Adipocyte (in vitro differentiated cells): ENCODE measurements at regions not wholly inside any gene's neighbourhood (a gene's known extent, or its start where the extent isn't known, plus 50 kb on each side); places are given as distances from the start of the nearest gene placed in this dataset.
"Not testable (repeated sequence)": the region's sequence is repeated elsewhere in the genome, so short reads cannot be mapped to it uniquely, and the experiment has no call there.

Experiments
- DNase-seq: peaks from one replicate; pipeline ENCODE4 v3.0.0-alpha.2; 2015; ENCODE audit warnings: low read depth
- H3K27me3 ChIP-seq: replicated peaks from 2 replicates; pipeline ENCODE4 v1.7.0; 2013; ENCODE audit warnings: mild to moderate bottlenecking, low read length, moderate library complexity; ENCODE audit not compliant: control insufficient read depth, insufficient read depth
- H3K36me3 ChIP-seq: 2 replicates; pipeline ENCODE4 v1.7.0; 2013; ENCODE audit warnings: low read length, mild to moderate bottlenecking, moderate library complexity; ENCODE audit not compliant: control insufficient read depth, insufficient read depth, severe bottlenecking
- H3K4me1 ChIP-seq: 2 replicates; pipeline ENCODE4 v1.7.0; 2013; ENCODE audit warnings: mild to moderate bottlenecking, low read length, moderate library complexity; ENCODE audit not compliant: control insufficient read depth, insufficient read depth
- H3K4me3 ChIP-seq: 2 replicates; pipeline ENCODE4 v1.7.0; 2013; ENCODE audit warnings: mild to moderate bottlenecking, low read length, moderate library complexity
- H3K9ac ChIP-seq: 2 replicates; pipeline ENCODE4 v1.7.0; 2013; ENCODE audit warnings: mild to moderate bottlenecking, low read length, moderate library complexity
- H3K9me3 ChIP-seq: 2 replicates; pipeline ENCODE4 v1.7.0; 2013; ENCODE audit warnings: mild to moderate bottlenecking, low read length, moderate library complexity; ENCODE audit not compliant: control insufficient read depth

DNA sequence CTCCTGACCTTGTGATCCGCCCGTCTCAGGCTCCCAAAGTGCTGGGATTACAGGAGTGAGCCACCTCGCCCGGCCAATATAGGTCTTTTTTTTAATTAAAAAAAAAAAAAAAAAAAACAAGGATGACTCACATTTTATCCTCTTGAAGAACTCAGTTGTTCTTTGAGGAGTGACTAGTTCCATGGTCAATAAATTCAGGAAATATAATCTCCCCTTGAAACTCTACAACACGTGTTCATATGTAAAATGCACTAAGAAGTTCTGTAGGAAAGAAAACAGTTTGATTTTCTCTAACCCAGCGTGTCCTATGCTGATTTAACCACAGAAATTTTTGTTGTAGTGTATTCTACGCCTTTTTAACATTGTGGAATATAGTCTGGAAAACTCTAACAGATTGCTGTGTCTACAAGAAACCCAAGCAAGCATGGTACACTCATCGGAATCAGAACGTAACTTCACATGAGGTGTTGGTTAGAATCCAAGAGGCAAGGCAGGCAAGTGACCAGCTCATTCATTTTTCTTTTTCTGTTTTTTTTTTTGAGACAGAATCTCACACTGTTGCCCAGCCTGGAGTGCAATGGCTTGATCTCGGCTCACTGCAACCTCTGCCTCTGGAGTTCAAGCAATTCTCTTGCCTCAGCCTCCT, 79.0 kb upstream of the ZNF217 start:
- Histone ChIP-seq H3K9ac (no peak overlapping the region), H3K4me1 (peaks cover 4% of the 10 kb centered on the region), H3K9me3 (no peaks in the 10 kb centered on the region), H3K27me3 (no peaks in the 10 kb centered on the region), H3K36me3 (no peaks in the 10 kb centered on the region), H3K4me3 (no peak overlapping the region)
- DNase-seq, result peak; percentile 52

DNA sequence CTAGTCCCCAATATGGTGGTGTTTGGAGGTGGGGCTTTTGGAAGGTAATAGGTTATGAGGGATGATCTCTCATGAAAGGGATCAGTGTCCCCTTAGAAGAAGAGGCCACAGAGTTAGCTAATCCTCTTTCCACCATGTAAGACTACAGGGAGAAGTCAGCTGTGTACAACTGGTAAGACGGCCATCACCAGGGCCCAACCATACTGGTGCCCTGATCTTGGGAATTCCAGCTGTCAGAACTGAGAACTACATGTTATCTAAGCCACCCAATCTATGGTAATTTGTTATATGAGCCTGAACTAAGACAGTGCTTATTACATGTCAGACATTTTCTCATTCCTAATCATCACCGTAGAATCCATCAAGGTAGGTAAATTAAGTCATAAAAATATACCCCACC, 77.7 kb upstream of the ZNF217 start:
- no peak for DNase-seq
- no peak overlapping the region for H3K9ac ChIP-seq
- no peak overlapping the region for H3K4me3 ChIP-seq
- H3K9me3 ChIP-seq, result no peaks in the 10 kb centered on the region
- H3K36me3 ChIP-seq, result no peaks in the 10 kb centered on the region
- H3K27me3 ChIP-seq, result no peaks in the 10 kb centered on the region
- H3K4me1 ChIP-seq, result no peaks in the 10 kb centered on the region

DNA sequence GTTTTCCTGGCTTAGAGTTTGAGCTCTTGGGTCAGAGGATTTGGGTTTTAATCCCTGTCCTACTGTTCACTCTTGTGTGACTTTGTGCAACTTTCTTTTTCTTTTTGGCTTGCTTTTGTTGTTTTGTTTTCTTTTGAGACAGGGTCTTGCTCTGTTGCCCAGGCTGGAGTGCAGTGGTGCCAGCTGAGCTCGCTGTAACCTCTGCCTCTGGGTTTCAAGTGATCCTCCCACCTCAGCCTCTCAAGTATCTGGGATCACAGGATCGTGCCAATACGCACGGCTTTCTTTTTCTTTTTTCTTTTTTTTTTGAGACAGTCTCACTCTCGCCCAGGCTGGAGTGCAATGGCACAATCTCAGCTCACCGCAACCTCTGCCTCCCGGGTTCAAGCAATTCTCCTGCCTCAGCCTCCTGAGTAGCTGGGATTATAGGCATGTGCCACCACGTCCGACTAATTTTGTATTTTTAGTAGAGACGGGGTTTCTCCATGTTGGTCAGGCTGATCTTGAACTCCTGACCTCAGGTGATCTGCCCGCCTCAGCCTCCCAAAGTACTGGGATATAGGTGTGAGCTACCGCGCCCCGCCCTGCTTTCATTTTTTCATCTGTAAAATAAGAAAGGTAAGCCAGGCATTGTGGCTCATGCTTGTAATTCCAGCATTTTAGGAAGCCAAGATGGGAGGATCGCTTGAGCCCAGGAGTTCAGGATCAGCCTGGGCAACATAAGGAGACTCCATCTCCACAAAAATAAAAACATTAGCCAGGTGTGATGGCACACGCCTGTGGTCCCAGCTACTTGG, 76.1 kb upstream of the ZNF217 start:
- not testable (repeated sequence) for DNase-seq, H3K4me3 ChIP-seq, H3K4me1 ChIP-seq, H3K9ac ChIP-seq, H3K27me3 ChIP-seq, H3K36me3 ChIP-seq, H3K9me3 ChIP-seq

DNA sequence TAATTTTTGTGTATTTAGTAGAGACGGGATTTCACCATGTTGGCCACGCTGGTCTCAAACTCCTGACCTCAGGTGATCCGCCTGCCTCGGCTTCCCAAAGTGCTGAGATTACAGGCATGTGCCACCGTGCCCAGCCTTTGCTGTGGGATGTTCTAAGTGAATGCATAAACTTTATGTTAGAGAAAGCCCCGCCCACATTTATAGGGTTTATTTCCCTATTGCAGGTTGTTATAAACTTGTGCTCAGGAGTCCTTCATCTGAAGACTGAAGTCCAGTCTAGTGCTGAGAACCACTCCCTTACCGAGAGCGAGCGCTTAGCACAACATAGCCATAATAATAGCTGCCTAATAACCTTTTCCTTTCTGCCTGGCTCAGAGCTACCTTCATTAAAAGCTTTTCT, 75.4 kb upstream of the ZNF217 start:
- Histone ChIP-seq H3K4me3 (no peak overlapping the region), H3K9me3 (no peaks in the 10 kb centered on the region), H3K4me1 (no peaks in the 10 kb centered on the region), H3K9ac (no peak overlapping the region), H3K27me3 (no peaks in the 10 kb centered on the region), H3K36me3 (no peaks in the 10 kb centered on the region)
- DNase-seq, result no peak

DNA sequence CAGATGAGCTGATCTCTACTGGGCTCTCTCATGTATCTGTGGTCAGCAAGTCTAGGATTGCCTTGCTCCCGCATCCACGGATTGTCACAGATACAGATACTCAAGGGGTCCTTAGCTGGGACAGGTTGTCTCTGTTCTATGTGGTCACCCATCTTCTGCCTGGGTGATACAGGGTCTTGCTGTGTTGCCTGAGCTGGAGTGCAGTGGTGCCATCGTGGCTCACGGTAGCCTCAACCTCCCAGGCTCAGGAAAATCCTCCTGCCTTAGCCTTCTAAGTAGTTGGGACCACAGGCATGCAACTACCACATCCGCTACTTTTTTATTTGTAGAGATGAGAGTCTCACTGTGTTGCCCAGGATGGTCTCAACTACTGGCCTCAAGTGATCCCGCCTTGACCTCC, 72.5 kb upstream of the ZNF217 start:
- no peak for DNase-seq
- H3K27me3 ChIP-seq, result no peaks in the 10 kb centered on the region
- peaks cover 3% of the 10 kb centered on the region for H3K4me1 ChIP-seq
- no peak overlapping the region for H3K9ac ChIP-seq
- H3K9me3 ChIP-seq, result no peaks in the 10 kb centered on the region
- H3K36me3 ChIP-seq, result no peaks in the 10 kb centered on the region
- H3K4me3 ChIP-seq, result no peak overlapping the region

DNA sequence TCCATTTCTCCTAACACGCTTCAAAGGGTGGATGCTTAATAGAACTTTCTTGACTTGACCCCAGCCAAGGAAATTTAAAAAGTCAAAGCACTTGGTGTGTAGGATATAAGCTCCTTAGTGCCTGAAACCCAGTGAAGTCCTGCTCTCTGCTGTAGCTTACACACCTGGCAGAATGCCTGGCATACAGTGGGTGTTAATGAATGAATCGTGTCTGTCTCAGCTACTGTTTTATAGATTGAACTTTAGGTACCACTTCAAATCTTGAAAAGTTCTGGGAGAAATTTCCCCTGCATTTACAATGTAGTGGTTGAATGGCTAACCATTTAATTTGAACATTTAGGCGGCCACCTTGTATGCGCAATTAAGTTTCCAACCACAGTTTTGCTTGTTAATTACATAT, 70.5 kb upstream of the ZNF217 start:
- H3K4me3 ChIP-seq, result no peak overlapping the region
- H3K9me3 ChIP-seq, result no peaks in the 10 kb centered on the region
- no peak overlapping the region for H3K9ac ChIP-seq
- no peaks in the 10 kb centered on the region for H3K36me3 ChIP-seq
- DNase-seq, result no peak
- peaks cover 17% of the 10 kb centered on the region for H3K4me1 ChIP-seq
- H3K27me3 ChIP-seq, result no peaks in the 10 kb centered on the region

DNA sequence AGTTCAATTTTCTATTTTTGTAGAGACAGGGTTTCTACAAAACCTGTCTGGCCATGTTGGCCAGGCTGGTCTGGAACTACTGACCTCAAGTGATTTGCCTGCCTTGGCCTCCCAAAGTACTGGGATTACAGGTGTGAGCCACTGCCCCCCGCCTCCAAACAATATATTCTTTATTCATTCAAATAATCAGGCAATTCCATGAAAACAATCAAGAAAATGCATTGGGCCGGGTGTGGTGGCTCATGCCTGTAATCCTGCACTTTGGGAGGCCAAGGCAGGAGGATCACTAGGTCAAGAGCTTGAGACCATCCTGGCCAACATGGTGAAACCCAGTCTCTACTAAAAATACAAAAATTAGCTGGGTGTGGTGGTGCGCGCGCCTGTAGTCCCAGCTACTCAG, 69.9 kb upstream of the ZNF217 start:
- not testable (repeated sequence) for H3K27me3 ChIP-seq, DNase-seq, H3K36me3 ChIP-seq, H3K4me3 ChIP-seq, H3K9ac ChIP-seq, H3K9me3 ChIP-seq
- H3K4me1 ChIP-seq, result peaks cover 17% of the 10 kb centered on the region

DNA sequence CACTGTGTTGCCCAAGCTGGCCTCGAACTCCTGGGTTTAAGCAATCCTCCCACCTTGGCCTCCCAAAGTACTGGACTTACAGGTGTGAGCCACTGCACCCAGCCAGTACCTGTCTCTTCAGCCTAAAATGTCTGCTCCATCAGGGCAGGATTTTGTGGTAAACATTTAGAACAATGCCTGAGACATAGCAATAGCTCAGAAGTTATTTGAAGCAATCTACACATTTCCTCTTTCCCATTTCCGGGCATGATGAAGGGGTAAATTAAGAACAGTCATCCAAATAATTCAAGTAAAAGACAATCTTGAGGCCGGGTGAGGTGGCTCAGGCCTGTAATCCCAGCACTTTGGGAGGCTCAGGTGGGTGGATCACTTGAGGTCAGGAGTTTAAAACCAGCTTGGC, 69.0 kb upstream of the ZNF217 start:
- H3K4me1 ChIP-seq, result peaks cover 20% of the 10 kb centered on the region
- no peaks in the 10 kb centered on the region for H3K27me3 ChIP-seq
- H3K9ac ChIP-seq, result no peak overlapping the region
- H3K9me3 ChIP-seq, result no peaks in the 10 kb centered on the region
- no peak overlapping the region for H3K4me3 ChIP-seq
- no peak for DNase-seq
- no peaks in the 10 kb centered on the region for H3K36me3 ChIP-seq

DNA sequence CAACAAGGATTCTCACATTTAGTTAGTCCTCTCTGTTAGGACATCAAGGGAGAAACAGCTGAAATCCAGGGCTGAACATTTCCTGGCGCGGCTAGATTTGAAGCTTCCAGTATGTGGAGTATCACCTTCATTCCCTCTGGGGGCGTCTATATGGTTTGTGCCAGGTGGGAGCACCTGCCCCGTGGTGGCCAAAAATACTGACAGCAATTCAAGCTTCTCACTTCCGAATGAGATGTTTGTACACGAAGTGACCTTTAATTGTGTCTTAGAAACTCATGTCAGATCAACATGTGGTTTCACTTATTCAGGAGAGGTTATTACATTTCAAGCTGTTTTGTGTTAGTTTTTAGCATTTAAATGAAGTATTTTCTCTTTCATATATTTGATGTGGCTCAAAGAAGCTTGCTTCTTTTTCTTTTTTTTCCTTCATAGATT, 67.3 kb upstream of the ZNF217 start:
- Histone ChIP-seq H3K9me3 (no peaks in the 10 kb centered on the region), H3K36me3 (no peaks in the 10 kb centered on the region), H3K9ac (peak overlapping the region; percentile 81), H3K27me3 (no peaks in the 10 kb centered on the region), H3K4me1 (peaks cover 36% of the 10 kb centered on the region), H3K4me3 (peak overlapping the region; percentile 78)
- peak; percentile 73 for DNase-seq

DNA sequence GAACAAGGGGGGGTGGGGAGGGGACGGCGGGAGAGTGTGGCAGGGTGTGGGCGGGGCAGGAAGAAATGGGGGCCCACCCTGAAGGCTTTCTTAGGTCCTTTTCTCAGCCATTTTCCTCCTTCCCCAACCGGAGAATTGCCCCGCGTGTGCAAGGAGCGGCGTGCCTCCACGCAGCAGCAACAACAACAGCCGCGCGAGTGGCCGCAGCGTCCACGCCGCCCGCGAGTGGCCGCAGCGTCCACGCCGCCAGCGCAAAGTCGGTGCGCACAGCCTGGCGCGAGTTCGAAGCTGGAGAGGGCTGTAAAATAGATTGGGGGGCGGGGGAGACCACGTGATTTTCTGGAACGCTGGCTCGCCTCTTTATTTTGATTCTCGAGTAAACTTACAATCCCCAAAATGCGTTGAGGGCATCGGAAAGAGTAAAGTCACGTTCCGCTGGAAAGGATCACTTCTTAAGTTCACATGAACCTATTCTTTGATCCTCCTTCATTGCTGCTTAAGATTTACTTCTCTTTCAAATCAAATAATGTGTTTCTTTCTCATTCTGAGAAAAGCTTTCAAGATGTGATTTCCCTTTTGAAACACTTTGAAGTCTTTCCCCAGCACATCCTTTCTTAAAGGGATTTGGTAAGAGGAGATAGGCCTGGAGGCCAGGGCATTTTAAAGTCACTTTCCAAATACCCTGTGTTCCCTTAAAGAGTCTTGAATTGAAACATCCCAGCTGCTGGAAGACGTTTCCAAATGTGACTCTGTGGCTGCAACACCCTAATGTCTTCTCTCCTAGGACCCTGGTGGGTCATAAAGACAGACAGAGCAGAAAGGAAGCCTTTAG, 66.7 kb upstream of the ZNF217 start:
- DNase-seq, result peak; percentile 61
- peak overlapping the region; percentile 78 for H3K4me3 ChIP-seq

DNA sequence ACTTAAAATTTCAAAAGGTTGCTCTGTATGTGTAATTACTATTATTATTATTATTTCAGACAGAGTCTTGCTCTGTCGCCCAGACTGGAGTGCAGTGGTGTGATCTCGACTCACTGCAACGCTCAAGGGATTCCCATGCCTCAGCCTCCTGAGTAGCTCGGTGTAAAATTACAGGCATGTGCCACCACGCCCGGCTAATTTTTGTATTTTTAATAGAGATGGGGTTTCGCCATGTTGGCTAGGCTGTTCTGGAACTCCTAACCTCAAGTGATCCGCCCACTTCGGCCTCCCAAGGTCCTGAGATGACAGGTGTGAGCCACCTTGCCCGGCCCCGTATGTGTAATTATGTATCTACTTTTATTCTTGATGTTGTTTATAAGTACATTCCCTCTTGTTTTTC, 65.3 kb upstream of the ZNF217 start:
- Histone ChIP-seq H3K4me1 (peaks cover 52% of the 10 kb centered on the region), H3K4me3 (no peak overlapping the region), H3K9ac (no peak overlapping the region), H3K36me3 (no peaks in the 10 kb centered on the region), H3K9me3 (no peaks in the 10 kb centered on the region), H3K27me3 (no peaks in the 10 kb centered on the region)
- no peak for DNase-seq

More for the DNA sequence above, 66.7 kb upstream of the ZNF217 start:
- H3K9me3 ChIP-seq, result no peaks in the 10 kb centered on the region
- H3K36me3 ChIP-seq, result no peaks in the 10 kb centered on the region
- H3K4me1 ChIP-seq, result peaks cover 42% of the 10 kb centered on the region
- H3K27me3 ChIP-seq, result no peaks in the 10 kb centered on the region
- peak overlapping the region; percentile 81 for H3K9ac ChIP-seq
